Bronchial epithelial cell (primary cell): ENCODE measurements at regions not wholly inside any gene's neighbourhood (a gene's known extent, or its start where the extent isn't known, plus 50 kb on each side); places are given as distances from the start of the nearest gene placed in this dataset.
"Not testable (repeated sequence)": the region's sequence is repeated elsewhere in the genome, so short reads cannot be mapped to it uniquely, and the experiment has no call there.

Source experiments
- DNase-seq: peaks from one replicate; pipeline ENCODE4 v3.0.0-alpha.2; 2010; ENCODE audit warnings: low read depth
- FAIRE-seq: peaks from 2 replicates; lab custom pipeline; 2011; peaks lifted over from hg19 to GRCh38; lab: Jason Lieb, UNC
- H3K27me3 ChIP-seq: 2 replicates; pipeline ENCODE4 v1.5.1; 2011; ENCODE audit warnings: low read length; ENCODE audit not compliant: control insufficient read depth, insufficient read depth
- H3K36me3 ChIP-seq: 2 replicates; pipeline ENCODE4 v1.5.1; 2011; ENCODE audit warnings: low read length; ENCODE audit not compliant: control insufficient read depth, insufficient read depth
- H3K4me3 ChIP-seq: 2 replicates; pipeline ENCODE4 v1.5.1; 2011; ENCODE audit warnings: mild to moderate bottlenecking, low read depth, low read length, control low read depth
- TF ChIP-seq, protein P1 (sequence below): IDR thresholded peaks from 2 replicates; pipeline ENCODE4 v1.5.1; 2011; ENCODE audit warnings: mild to moderate bottlenecking, moderate library complexity, low read length, control low read depth, inconsistent platforms; ENCODE audit not compliant: insufficient read depth, severe bottlenecking

DNA sequence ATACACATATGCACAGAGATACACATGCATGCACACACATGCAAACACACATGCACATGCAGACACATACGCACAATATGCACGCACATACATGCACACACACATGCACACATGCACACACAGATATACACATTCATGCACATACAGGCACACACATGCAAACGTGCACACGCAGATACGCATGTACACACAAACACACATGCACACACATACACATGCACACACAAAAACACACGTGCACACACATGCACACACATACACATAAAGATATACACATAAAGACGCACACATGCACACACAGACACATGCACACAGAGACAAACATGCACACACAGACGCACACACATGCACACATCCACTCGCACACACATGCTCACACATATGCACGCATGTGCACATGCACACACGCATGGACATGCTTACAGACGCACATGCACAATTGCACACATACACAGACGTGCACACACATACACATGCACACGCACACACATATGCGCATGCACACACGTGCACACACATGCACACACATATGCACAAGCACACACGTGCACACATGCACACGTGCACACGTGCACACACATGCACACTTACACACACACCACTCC lies 145.2 kb downstream of the ADRA2C start:
- Histone ChIP-seq H3K27me3 (no peaks in the 10 kb centered on the region), H3K36me3 (no peaks in the 10 kb centered on the region), H3K4me3 (no peak overlapping the region)
- TF ChIP-seq, protein P1, sequence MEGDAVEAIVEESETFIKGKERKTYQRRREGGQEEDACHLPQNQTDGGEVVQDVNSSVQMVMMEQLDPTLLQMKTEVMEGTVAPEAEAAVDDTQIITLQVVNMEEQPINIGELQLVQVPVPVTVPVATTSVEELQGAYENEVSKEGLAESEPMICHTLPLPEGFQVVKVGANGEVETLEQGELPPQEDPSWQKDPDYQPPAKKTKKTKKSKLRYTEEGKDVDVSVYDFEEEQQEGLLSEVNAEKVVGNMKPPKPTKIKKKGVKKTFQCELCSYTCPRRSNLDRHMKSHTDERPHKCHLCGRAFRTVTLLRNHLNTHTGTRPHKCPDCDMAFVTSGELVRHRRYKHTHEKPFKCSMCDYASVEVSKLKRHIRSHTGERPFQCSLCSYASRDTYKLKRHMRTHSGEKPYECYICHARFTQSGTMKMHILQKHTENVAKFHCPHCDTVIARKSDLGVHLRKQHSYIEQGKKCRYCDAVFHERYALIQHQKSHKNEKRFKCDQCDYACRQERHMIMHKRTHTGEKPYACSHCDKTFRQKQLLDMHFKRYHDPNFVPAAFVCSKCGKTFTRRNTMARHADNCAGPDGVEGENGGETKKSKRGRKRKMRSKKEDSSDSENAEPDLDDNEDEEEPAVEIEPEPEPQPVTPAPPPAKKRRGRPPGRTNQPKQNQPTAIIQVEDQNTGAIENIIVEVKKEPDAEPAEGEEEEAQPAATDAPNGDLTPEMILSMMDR: no peak
- FAIRE-seq (peak; percentile 81), DNase-seq (no peak)

DNA sequence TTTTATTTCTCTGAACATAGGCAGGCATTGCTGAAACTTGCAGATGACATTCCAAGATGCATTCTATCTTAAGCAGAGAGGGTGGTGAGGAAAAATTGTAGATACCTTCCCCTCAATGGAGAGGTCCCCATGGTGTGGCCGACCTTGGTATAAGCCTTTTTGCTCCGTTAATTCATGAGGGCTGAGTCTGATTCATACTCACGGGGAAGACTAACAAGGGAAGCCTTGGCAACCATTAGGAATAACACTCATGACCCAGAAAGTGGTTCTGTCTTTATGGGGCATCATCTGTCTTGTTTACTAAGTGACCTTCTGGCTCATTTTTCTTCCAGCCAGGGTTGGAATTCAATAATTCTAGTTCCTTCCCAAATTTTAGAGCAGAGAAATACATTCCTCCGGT lies 148.3 kb downstream of the ADRA2C start:
- not testable (repeated sequence) for FAIRE-seq, H3K27me3 ChIP-seq, H3K4me3 ChIP-seq, DNase-seq, H3K36me3 ChIP-seq

DNA sequence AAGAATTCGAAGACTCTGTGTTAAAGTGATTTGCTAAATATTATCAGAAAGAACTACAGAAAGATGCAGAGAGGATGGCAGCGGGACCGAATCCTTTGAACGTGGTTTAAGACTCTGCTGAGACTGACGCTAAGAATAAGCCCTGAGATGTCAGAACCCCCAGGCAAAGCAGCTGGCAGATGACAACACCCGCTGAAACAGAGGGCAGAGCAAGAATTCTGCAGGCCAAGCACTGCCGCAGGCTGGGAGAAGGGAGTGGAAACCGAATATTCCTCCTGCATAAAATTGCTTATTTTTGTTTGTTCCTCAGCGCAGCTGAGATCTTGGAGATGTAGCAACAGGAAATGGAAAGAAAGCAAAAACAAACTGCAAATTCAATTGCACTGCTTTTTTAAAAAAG lies 153.3 kb downstream of the ADRA2C start:
- H3K4me3 ChIP-seq, DNase-seq, FAIRE-seq, H3K27me3 ChIP-seq, H3K36me3 ChIP-seq: not testable (repeated sequence)

DNA sequence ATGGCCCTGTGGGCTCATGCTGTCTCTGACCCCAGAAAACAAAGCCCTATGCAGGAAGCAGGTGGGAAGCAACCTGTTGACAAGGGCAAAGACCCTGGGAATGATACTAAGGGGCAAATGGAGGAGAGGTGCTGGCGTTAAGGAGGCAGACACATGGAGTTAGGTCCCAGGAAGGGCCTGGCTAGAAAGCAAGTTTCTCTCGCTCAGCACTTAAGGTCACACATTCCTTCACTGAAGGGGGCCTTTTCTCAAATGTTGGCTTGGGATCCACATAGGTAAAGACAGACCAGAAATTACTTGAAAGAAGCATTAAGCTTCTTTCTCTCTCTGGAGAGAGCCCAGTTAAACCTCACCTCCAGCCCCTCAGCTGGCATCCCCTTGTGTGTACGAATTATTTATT lies 155.7 kb downstream of the ADRA2C start:
- not testable (repeated sequence) for H3K27me3 ChIP-seq, DNase-seq, H3K36me3 ChIP-seq, FAIRE-seq, H3K4me3 ChIP-seq

DNA sequence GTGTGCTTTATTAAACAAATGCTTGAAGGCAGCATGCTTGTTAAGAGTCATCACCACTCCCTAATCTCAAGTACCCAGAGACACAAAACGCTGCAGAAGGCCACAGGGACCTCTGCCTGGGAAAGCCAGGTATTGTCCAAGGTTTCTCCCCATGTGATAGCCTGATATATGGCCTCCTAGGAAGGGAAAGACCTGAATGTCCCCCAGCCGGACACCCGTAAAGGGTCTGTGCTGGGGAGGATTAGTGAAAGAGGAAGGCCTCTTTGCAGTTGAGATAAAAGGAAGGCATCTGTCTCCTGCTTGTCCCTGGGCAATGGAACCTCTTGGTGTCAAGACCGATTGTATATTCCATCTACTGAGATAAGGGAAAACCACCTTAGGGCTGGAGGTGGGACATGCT lies 159.7 kb downstream of the ADRA2C start:
- not testable (repeated sequence) for DNase-seq, FAIRE-seq, H3K36me3 ChIP-seq, H3K4me3 ChIP-seq, H3K27me3 ChIP-seq

DNA sequence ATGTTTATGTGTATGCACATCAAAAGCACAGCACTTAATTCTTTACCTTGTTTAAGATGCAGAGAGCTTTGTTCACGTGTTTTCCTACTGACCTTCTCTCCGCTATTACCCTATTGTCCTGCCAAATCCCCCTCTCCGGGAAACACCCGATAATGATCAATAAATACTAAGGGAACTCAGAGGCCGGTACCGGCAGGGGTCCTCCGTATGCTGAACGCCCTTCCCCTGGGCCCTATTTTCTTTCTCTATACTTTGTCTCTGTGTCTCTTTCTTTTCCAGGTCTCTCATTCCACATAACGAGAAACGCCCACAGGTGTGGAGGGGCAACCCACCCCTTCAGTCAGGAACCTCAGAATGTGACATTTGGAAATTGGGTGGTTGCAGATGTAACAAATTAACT lies 160.1 kb downstream of the ADRA2C start:
- not testable (repeated sequence) for DNase-seq, FAIRE-seq, H3K36me3 ChIP-seq, H3K4me3 ChIP-seq, H3K27me3 ChIP-seq

DNA sequence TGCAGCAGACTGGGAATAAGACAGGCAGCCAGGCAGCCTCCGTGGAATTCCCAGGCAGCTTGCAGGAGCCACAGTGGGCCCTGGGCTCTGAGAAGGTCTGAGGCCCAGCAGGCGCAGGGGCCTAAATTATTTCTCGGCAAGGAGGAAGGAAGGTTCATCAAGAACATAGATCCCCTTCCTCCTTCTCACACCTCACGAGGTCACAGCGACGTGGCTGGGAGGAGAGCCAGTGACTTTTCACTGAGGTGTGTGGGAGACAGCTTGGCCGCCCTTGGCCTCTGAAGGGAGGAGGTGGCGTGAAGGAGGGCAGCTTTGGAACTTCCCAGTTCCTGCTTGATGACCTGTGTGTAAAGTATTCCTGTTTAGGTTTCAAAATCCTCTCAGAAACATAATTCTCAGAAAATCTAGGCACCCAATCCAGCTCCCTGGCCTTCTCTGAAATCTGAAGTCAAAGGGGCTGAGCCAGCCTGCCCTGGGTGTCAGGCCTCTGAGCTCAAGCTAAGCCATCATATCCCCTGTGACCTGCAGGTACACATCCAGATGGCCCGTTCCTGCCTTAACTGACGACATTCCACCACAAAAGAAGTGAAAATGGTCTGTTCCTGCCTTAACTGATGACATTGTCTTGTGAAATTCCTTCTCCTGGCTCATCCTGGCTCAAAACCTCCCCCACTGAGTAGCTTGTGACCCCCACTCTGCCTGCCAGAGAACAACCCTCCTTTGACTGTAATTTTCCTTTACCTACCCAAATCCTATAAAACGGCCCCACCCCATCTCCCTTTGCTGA lies 161.0 kb downstream of the ADRA2C start:
- not testable (repeated sequence) for H3K36me3 ChIP-seq, H3K4me3 ChIP-seq, FAIRE-seq, DNase-seq, H3K27me3 ChIP-seq

DNA sequence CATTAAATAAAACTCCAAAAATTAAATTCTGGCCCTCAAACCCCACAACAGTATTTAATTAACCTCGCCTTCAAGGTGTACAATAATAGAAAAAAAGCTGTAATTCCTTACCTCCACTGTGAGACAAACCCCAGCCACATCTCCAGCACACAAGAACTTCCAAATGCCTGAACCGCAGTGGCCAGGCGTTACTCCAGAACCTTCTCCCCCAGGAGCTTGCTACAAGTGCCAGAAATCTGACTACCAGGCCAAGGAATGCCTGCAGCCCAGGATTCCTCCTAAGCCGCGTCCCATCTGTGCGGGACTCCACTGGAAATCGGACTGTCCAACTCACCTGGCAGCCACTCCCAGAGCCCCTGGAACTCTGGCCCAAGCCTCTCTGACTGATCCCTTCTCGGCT lies 163.2 kb downstream of the ADRA2C start:
- H3K27me3 ChIP-seq, DNase-seq, H3K36me3 ChIP-seq, H3K4me3 ChIP-seq, FAIRE-seq: not testable (repeated sequence)

DNA sequence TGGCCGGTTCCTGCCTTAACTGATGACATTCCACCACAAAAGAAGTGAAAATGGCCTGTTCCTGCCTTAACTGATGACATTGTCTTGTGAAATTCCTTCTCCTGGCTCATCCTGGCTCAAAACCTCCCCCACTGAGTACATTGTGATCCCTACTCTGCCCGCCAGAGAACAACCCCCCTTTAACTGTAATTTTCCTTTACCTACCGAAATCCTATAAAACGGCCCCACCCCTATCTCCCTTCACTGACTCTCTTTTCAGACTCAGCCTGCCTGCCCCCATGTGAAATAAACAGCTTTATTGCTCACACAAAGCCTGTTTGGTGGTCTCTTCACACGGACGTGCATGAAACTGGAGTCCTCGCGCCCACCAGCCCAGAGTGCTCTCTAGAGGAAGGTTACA lies 166.5 kb downstream of the ADRA2C start:
- H3K36me3 ChIP-seq: not testable (repeated sequence)

DNA sequence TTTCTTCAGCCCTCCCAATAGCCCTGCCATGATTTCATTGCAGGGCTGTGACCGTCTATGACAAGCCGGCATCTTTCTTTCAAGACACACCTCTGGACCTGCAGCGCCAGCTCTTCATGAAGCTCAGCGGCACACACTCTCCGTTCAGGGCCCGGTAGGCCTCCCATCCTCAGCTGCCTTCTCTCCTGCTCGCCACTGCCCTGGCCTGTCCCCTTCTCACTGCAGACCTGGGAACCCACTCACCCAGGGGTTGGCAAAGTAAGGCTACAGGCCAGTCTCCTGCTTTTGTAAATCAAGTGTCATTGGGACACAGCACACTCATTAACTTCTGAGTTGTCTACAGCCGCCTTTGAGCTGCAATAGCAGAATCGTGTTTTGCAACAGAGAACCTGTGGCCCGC lies 169.2 kb downstream of the ADRA2C start:
- not testable (repeated sequence) for FAIRE-seq, DNase-seq, H3K4me3 ChIP-seq, H3K27me3 ChIP-seq, H3K36me3 ChIP-seq

More for the DNA sequence above, 166.5 kb downstream of the ADRA2C start:
- not testable (repeated sequence) for H3K27me3 ChIP-seq, FAIRE-seq, DNase-seq, H3K4me3 ChIP-seq
